ENCODE measurements at regions not wholly inside any gene's neighbourhood (a gene's known extent, or its start where the extent isn't known, plus 50 kb on each side); places are given as distances from the start of the nearest gene placed in this dataset.

DNA sequence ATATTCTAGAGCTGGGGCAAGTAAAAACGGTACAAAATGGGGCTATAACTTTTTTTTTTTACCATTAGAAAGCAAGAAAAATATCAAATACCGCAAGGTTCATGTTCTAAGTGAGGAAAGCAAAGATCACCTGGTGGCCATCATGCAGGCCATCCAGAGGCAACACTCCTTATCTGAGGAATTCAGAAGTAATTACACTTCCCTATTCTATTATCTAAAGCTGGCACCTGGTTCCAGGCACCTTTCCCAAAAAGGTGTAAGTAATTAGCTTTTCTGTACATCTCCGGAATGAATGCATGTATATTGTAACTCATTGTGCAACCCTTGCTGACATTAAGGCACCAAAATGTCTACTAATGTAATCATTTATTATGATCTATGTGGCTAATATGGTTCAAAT lies 152.5 kb upstream of the GYPC start:
- DNase-seq: no peak
- intact Hi-C loops (cut with DNase I): no loop called here

DNA sequence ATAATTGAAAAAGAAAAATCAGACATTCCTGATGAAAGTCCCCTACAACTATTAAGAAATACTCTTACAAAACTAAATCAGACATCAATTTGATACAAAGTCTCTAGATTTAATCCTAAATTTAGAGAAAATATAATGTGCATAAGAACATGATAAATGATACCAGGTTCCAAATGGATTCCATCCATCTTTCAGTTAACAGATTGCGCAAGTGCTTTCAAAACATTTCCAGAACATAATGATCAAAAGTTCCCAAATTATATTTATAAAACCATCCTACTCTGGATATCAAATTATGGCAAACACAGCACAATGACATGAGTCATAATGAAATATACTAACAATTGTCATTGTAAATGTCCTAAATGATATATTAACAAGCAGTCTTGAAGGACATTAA lies 151.0 kb upstream of the GYPC start:
- intact Hi-C loops (cut with DNase I): no loop called here
- no peak for DNase-seq

DNA sequence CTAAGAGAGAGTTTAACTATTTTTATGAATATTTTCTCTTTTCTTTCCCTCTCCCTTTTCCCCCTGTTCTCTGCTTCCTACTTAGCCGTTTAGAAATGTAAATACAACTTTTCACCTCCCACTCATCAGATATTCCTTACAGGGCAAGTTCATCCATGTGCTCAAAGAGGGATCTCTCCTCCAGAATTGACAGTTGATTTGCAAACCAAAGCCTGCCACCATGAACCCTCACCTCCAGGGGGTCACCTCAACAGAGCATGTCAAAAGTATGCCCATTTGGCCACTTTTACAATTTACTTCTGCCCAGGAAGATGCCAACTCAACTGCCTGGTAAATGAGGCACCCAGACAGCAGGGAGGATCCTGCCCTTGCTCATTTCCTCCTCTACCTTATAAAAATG lies 149.2 kb upstream of the GYPC start:
- intact Hi-C loops (cut with DNase I): no loop called here
- DNase-seq: no peak

DNA sequence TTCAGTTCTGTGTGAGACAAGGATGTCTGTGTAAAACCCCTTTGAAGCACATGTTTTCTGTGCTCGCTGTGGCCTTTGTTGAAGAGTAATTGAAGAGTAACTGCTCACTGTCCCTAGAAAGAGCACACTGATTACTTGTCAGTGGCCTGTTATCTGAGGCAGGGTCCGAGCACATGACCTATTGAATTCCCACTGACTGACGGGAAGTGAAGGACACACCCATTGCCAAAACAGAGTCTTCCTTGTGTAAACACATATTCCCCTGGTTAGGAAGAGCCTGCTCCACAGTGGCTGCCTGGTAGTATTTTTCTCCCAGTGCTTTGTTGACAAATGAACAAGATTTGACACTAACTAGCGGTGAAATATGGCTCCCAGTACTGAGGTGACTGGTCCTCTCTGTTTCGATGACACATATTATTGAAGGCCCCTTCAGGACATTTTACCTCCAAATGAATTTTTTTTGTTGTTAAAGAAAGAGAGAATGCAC lies 148.5 kb upstream of the GYPC start:
- no peak for DNase-seq
- intact Hi-C loops (cut with DNase I): no loop called here

DNA sequence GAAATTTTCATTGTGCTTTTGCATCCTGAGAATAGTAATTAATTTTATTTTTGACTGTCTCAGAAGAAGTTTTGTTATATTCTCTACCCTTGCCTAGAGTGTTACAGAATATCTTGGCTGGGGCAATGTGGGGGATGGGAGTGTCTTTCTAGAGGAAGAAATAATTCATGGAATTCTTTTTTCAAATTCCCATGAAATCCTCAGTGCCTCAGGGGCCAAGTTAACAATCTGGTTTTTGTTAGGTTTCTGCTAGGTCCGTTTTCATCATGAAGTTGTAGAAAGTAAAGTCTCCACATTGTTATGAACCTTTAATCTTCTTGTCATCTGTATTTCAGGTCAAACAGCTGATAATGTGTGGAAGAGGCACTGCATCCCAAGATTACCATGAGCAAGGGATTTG lies 145.6 kb upstream of the GYPC start:
- intact Hi-C loops (cut with DNase I): no loop called here
- no peak for DNase-seq

DNA sequence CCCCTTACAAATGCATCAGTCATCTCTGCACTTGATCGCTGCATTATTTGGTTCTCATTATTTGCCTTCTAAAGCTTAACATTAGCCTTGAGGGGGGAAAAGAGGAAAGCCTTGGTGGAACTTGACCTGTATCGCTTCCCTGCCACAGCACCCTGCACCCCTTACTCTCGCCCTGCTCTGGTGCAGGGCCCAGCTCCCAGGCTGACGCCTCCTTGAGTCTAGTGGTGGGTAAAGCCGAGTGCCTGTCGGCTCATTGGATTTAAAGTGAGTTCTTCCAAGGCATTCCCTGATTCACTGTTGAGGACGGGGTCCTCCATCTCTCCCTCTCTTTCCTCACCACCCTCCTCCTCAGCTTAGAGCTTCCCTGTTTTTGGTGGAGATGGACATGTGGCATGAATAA lies 145.0 kb upstream of the GYPC start:
- DNase-seq: no peak
- intact Hi-C loops (cut with DNase I): no loop called here

DNA sequence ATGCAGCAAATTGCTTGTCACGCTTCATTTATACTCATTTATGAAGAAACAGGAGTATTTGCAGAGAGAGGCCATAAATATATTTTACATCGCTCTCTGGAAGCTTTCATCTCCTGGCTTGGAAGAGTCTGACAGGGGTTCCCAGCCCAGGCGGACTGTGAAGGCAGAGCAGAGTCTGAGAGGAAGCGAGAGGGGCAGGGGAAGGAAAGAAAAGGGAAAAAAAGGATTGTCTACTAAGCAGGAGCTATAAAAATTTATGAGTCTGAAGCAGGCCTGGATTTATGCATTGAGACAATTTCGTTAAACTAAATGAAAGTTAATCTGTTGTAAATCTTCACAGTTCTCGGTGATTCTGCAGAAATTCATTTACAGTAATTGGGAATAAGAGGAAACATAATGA lies 143.9 kb upstream of the GYPC start:
- intact Hi-C loops (cut with DNase I): no loop called here
- no peak for DNase-seq

DNA sequence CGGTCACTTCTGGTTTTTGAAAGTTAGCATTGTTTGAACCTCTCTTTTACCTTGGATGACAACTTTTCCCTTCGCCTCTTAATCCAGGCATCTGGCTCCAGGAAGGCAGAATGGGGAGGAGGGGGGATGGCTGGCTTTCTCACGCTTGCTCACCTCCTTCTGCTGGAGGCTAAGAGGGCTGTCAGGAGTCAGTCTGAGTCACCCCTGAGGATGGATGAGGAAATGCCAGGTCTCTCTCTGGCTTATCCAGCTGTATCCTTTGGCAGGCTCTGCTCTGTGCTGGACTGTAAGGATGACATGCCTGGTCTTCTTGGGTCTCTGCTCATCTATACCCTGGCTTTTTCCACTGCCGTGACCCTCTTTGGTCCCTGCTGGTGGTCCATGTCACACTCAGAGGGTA lies 142.9 kb upstream of the GYPC start:
- intact Hi-C loops (cut with DNase I): no loop called here
- DNase-seq: no peak

DNA sequence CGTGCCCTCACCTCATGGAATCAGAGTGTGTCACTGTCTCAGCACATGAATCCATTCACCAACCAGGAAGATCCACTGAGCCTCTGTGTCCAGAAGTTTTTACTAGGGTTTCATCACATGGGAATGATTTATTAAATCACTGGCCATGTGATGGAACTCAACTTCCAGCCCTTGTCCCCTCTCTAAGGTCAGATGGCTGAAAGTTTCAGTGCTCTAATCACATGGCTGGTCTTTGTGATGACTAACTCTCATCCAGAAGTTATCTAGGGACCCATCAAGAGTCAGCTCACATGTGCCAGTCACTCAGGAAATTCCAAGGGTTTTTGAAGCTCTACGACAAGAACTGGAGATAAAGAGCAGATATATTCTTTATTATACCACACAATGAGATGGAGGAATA lies 140.5 kb upstream of the GYPC start:
- DNase-seq: no peak
- intact Hi-C loops (cut with DNase I): no loop called here

DNA sequence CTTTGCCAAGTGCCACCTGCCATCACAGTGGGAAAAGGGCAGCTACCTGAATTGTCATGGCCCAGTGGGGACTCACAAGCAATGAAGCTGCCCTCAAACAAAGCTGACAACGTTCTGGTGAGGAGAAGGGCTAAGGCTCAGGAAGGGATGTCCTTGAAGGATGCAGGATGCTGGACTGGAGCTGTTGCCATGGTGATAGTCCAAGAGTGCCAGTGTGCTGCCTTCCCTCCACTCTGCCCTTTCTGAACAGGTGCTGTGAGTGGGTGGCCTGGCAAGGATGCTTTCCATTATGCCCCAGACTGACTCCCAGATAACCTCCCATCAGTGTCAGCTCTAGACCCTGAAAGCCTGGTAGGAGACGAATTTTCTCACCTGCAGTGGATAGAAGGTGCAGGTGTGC lies 137.8 kb upstream of the GYPC start:
- DNase-seq: peak in 2 of 10 donors; percentile 50 to 72
- intact Hi-C loops (cut with DNase I): no loop called here

DNA sequence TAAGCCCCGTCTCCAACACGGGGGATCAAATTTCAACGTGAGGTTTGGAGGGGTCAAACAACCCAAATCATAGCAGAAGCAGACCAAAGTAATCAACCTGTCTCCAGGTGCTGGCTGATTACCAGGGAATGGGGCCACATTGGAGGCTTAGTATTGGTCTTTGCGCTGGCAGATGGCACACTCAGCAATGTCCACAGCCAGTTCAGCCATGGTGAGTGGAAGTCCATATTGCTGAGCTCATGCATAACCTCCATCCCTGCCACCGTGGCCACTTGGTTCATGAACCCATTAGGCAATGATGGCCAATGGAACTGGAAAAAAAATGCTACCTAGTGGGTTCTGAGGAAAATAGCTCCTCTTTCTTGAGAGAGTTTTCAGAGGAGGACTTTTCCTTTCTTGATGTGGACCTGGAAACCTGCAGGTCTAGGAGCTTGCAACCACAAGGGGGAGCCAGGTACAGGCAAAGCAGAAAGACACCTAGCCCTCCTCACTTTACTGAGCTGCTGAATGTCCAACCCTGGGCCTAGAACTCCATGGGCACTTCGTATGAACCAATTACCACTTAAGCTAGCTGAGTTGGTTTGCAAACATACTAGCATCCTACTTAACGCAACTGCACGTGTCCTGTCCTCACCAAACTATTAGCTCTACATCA lies 128.0 kb upstream of the GYPC start:
- intact Hi-C loops (cut with DNase I): no loop called here
- DNase-seq: peak in 2 of 10 donors; percentile 10 to 51

DNA sequence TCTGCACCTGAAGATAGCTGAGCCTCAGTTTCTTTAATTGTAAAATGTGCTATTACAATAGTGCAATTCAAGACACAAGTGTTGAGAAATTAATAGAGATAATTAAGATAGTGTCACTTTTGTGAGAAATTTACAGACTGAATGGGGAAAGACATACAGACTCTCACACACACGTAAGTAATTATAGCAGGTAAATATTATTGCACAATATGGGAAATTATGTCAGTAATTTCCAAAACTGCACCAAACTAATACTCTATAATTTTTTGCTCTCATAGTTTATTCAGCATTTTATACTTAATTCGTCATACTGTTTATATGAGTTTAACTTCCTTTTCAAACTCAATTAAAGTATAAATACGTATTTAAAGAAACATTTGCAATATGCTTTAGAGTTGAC lies 124.9 kb upstream of the GYPC start:
- intact Hi-C loops (cut with DNase I): no loop called here
- no peak for DNase-seq

DNA sequence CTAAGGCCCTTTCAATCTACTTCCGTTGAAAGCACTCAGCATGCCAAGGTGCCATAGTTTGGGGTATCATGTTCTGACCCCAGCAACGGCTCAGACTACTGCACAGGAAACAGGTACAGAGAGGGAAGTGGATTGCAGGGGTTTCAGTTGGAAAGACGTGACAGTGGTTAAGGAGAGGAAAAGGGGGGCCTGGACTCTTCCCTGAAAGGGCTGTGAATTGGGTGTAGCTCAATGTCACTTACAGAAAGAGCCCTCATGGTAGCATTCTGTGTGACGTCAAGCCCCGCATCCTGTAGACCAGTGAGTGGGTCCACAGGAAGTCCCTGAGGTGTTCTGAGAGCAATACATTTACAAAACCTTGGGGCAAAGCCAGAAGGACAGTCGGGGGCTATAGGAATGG lies 121.5 kb upstream of the GYPC start:
- DNase-seq: no peak
- intact Hi-C loops (cut with DNase I): no loop called here

DNA sequence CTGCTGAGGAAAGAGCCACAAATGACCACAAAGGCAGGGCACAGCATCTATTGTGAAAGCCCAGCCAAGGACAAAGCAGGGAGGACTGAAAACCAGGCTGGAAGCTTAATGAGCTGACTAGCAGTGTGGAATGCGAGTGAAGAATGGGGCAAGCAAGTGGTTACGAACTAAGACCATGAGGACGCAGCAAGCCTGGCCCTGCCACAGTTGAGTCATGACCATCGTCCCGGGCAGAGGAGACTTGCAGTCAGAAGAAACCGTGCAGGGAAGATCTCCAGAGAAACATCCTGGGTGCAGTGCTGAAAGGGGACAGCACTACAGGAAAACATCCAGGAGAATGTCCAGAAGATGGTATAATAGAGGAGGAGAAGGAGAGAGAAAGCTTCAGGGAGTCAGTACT lies 120.5 kb upstream of the GYPC start:
- intact Hi-C loops (cut with DNase I): no loop called here

DNA sequence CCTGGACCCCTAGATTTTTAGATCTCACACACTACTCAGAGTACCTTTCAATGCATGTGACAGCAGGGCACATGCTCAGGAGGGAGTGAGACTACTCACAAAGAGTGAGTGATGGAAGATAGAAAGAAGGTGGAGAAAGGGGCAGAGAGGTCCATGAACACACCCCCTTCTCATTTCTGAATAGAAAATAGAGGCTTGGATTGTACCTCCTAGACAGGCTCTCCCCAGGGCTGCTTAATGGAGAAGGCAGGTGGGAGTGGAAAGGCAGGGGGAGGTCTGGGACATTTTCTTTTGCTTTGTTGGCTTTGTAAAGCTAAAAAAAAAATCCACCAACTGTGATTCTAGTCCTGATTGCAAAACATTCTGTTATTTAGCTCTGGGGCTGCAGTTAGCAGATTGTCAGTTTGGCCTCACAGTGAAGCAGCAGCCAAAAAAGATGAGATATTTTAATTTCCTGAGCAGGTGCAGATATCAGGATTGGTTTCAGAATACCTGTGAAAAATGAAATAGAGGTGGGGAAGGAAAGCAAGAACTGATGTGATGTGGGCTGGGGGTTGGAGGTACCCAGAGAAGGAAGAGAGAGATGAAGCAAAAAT lies 119.3 kb upstream of the GYPC start:
- DNase-seq: no peak
- intact Hi-C loops (cut with DNase I): no loop called here

More for the DNA sequence above, 120.5 kb upstream of the GYPC start:
- DNase-seq: peak in 2 of 10 donors; percentile 59 to 69

DNA sequence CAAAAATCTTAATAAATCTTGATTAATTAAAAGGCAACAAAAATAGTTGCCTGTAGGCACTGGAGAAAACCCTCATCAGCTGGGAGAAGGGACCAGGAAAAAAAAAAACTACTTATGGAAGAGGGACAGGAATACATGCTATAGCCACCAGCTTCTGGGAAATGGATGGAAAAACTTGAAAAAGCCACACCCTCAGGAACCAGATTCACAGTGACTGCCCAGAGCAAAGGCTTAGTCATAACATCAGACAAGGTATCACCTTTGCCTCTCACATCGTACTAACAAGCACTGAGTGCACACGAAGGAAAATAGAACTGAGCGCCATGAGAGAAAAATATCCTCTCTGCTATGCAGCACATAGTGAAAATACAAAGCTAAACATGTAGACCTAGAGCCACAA lies 116.9 kb upstream of the GYPC start:
- intact Hi-C loops (cut with DNase I): no loop called here
- DNase-seq: no peak

DNA sequence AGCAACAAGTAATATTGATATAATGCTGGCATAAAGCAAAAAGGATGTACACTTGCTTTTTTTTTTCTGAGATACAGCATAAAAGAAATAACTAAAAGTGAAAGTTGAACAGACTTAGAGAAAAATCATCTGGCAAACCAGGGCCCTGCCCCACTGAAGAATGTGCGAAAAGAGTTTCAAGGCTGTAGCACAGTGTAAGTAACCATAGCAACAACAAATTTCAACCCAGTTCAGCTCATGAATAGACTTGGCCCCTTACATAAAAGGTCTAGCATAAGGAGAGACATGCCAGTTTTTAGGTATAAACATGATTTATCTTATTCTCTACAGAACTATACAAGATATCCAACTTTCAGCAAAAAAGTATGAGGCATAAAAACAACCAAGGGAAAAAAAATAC lies 113.7 kb upstream of the GYPC start:
- intact Hi-C loops (cut with DNase I): no loop called here
- DNase-seq: no peak

DNA sequence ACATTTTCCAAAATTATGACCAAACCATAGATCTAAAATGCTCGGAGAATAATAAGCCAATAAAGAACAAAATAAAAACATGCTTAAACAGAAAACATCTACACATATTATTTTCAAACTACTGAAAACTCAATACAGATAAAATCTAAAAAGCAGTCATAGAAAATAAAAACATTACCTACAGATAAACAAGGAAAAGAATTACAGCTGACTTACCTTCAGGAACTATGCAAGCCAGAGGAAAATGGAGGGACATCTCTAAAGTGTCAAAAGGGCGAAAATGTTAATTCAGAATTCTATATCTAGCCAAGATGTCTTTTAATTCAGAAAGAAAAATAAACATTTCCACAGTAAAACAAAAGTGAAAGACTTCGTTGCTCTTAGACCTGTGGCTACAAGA lies 112.9 kb upstream of the GYPC start:
- no peak for DNase-seq
- intact Hi-C loops (cut with DNase I): no loop called here

DNA sequence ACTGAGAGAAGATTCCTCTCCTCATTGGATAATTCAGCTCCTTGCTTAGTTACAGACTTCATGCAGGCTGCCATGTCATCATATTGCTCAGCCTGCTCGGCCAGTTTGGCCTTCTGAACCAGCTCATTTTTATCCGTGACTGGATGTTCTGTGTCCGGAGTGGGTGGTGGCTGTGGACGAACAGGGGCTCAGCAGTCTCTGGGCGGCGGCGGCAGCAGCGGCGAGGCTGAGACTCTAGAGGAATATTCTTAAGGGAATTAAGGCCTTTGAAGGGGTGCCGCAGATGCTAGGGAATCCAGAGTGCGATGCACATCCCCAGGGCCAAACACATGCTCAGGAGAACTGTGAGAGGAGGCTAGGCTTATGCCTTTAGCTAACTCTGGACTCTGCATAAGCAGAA lies 97.9 kb upstream of the GYPC start:
- intact Hi-C loops (cut with DNase I): no loop called here
- peak in 1 of 10 donors; percentile 68 for DNase-seq

DNA sequence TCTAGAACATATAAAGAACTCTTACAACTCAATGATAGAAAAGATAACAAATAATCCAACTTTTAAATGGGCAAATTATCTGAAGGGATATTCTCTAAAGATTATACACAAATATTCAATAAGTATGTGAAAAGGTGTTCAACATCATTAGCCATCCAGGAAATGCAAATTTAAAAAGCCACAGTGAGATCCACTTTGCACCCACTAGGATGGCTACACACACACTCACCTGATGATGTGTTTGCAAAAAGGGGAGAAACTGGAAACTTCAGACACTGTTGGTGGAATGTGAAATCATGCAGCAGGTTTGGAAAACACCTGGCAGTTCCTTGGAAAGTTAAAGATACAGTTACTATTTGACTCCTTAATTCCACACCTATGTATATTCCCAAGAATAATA lies 87.2 kb upstream of the GYPC start:
- intact Hi-C loops (cut with DNase I): no loop called here
- DNase-seq: no peak

DNA sequence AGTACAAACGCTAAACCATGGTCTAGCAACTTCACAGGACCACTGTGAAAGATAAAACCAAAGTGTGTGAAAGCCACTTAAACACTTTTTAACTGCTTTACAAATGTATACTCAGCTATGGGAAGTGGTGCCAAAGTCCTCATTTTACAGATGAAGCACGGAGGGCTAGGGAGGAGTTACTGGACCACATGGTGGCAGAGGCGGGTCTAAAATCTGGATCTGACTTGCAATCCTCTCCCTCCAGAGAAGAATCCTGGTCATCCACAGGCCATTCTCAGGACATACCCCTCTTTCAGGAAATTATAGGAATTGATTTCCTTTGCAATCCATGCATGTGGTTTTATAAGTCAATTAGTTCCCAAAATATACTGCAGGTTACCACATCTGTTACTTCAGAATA lies 84.6 kb upstream of the GYPC start:
- intact Hi-C loops (cut with DNase I): no loop called here
- DNase-seq: no peak

DNA sequence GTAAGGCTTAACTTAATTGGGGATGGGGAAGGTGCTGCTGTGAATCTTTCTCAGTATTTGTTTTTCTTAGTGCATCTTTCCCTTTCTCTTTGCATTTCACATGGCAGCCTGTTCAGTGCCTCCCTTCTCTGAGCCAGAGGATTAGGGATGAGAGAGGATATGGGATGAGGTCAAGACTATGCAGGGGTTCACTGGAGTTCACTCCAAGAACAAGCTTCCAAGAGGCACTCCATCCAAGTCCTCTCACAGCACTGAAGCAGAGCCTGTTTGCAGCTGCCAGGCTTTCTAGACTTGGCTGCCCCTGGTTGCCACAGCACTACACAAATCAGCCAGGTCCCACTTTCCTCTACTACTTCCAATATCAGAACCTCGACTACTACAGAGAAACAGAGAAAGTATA lies 80.3 kb upstream of the GYPC start:
- no peak for DNase-seq

DNA sequence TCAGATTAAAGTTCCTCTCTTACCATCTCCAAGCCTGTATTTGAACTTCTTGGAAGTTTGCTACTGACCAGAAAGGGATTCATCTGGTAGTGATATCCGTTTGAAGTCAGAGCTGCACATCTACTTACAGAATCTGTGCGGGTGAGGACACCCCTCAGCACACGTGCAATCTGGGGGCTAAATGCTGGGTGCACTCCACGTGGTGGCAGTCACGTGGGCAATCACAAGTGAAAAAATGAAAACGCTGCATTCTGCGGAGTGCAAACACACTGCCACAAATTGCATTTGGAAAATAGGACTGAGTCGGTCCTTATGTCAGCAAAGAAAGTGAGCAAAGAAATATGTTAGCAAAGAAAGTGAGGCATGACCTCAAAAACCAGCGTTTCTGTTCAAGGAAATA lies 76.1 kb upstream of the GYPC start:
- intact Hi-C loops (cut with DNase I): no loop called here
- no peak for DNase-seq

More for the DNA sequence above, 80.3 kb upstream of the GYPC start:
- intact Hi-C loops (cut with DNase I): no loop called here
